Right atrium auricular region (tissue), 2 donors: ENCODE measurements at regions not wholly inside any gene's neighbourhood (a gene's known extent, or its start where the extent isn't known, plus 50 kb on each side); places are given as distances from the start of the nearest gene placed in this dataset.

Source experiments
- DNase-seq: peaks from one replicate; pipeline ENCODE4 v3.0.0-alpha.2; 2019; ENCODE audit warnings: low spot score
- H3K27ac ChIP-seq, 2 donors: fragments of 200-600 bp; sonication (generic); 1 replicate in 1 of 2; 2 replicates in 1 of 2; pipeline ENCODE4 v1.5.1; 2016 to 2019
- H3K27me3 ChIP-seq, 2 donors: fragments of 200-600 bp; sonication (generic); one replicate each; pipeline versions ENCODE4 v1.5.1 to v1.6.0; 2017 to 2019
- H3K36me3 ChIP-seq: fragments of 200-600 bp; sonication (generic); one replicate; pipeline ENCODE4 v1.5.1; 2016
- H3K4me1 ChIP-seq, 2 donors: fragments of 200-600 bp; sonication (generic); one replicate each; pipeline versions ENCODE4 v1.5.1 to v1.6.0; 2017 to 2019
- H3K4me3 ChIP-seq, 2 donors: fragments of 200-600 bp; sonication (generic); 1 replicate in 1 of 2; 2 replicates in 1 of 2; pipeline ENCODE4 v1.5.1; 2017 to 2019; ENCODE audit warnings: mild to moderate bottlenecking in 1 of 2, moderate library complexity in 1 of 2
- H3K9me3 ChIP-seq, 2 donors: fragments of 200-600 bp; sonication (generic); one replicate each; pipeline ENCODE4 v1.5.1; 2019
- TF ChIP-seq, protein P1 (sequence below), 2 donors: fragments of 200-600 bp; sonication (generic); IDR thresholded peaks; one replicate each; pipeline ENCODE4 v1.5.1; 2019; ENCODE audit warnings: antibody characterized with exemption in 2 of 2

DNA sequence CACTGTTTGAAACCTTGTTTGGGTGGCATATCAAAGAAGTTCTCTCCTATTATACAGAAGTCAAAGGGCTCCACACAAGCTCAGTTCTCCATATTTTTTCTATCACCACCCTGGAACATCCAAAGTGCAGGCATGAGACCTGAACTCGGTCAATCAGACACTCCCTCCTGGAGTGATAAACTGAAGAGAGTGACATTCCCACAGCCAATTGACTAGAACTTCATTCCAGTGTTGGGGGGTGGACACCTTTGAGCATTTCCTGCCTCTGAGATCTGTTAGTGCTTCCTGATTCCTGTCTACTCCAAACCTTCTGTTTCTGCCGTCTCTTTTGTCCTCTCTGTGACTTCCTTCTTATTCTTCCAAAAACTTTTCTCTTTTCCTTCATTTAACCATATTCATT, 220.7 kb upstream of the NOX3 start:
- H3K9me3 ChIP-seq: no peaks in the 10 kb centered on the region
- H3K4me3 ChIP-seq: no peak overlapping the region
- H3K27ac ChIP-seq: no peak overlapping the region
- H3K4me1 ChIP-seq: no peaks in the 10 kb centered on the region
- H3K36me3 ChIP-seq: no peaks in the 10 kb centered on the region
- H3K27me3 ChIP-seq: no peaks in the 10 kb centered on the region
- no peak for DNase-seq
- TF ChIP-seq, protein P1, sequence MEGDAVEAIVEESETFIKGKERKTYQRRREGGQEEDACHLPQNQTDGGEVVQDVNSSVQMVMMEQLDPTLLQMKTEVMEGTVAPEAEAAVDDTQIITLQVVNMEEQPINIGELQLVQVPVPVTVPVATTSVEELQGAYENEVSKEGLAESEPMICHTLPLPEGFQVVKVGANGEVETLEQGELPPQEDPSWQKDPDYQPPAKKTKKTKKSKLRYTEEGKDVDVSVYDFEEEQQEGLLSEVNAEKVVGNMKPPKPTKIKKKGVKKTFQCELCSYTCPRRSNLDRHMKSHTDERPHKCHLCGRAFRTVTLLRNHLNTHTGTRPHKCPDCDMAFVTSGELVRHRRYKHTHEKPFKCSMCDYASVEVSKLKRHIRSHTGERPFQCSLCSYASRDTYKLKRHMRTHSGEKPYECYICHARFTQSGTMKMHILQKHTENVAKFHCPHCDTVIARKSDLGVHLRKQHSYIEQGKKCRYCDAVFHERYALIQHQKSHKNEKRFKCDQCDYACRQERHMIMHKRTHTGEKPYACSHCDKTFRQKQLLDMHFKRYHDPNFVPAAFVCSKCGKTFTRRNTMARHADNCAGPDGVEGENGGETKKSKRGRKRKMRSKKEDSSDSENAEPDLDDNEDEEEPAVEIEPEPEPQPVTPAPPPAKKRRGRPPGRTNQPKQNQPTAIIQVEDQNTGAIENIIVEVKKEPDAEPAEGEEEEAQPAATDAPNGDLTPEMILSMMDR (IDR thresholded peaks at IDR 0.05): no peak

GRCh38 chr6:155670655-155671054, 215.0 kb upstream of the NOX3 start:
- no peak for DNase-seq
- Histone ChIP-seq H3K27ac (no peak overlapping the region), H3K4me1 (no peaks in the 10 kb centered on the region), H3K36me3 (no peaks in the 10 kb centered on the region), H3K4me3 (no peak overlapping the region), H3K27me3 (no peaks in the 10 kb centered on the region), H3K9me3 (no peaks in the 10 kb centered on the region)
- TF ChIP-seq, protein P1 (IDR thresholded peaks at IDR 0.05): no peak

DNA sequence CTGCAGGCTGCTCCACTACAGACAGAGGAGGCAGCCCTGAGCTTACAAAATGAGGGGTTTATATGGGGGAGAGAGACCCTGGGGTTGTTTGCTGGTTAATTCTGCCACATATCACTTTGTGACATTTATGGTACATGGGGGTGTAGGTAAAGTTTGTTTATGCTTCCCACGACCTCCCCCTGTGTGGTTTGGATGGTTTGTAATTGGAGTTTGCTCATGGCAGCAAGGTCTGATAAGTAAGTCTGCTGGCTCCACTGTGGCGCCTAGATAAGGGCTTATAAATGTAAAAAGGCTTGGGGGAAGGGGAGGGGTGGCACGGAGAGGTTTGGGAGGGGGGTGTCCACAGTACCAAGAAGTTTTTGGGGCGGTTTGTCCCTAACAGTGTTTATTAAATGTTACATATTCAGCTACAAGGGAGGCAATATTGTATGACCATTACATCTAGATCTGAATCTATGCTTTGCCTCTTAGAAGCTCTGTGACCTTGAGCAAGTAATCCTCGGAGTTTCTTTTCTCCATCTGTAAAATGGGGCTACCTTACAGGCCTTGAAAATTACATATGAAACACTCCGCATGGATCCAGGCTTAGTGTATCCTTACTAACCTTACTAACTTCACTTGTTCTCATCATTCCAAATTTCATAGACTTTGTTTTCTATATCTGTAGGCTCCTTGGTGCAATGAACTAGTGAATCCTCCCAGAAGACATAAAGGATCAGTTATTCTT, 204.8 kb upstream of the NOX3 start:
- no peaks in the 10 kb centered on the region for H3K4me1 ChIP-seq
- no peak overlapping the region for H3K27ac ChIP-seq
- H3K9me3 ChIP-seq: no peaks in the 10 kb centered on the region

GRCh38 chr6:155656024-155656423, 200.4 kb upstream of the NOX3 start:
- H3K4me1 ChIP-seq: no peaks in the 10 kb centered on the region
- no peak for DNase-seq
- TF ChIP-seq, protein P1 (IDR thresholded peaks at IDR 0.05): no peak
- no peak overlapping the region for H3K4me3 ChIP-seq
- no peak overlapping the region for H3K27ac ChIP-seq
- peaks cover 0 to 11% of the 10 kb centered on the region in 2 donors for H3K9me3 ChIP-seq
- H3K27me3 ChIP-seq: no peaks in the 10 kb centered on the region
- no peaks in the 10 kb centered on the region for H3K36me3 ChIP-seq

More for the DNA sequence above, 204.8 kb upstream of the NOX3 start:
- H3K27me3 ChIP-seq: no peaks in the 10 kb centered on the region
- TF ChIP-seq, protein P1 (IDR thresholded peaks at IDR 0.05): no peak
- no peaks in the 10 kb centered on the region for H3K36me3 ChIP-seq
- no peak overlapping the region for H3K4me3 ChIP-seq
- DNase-seq: no peak

DNA sequence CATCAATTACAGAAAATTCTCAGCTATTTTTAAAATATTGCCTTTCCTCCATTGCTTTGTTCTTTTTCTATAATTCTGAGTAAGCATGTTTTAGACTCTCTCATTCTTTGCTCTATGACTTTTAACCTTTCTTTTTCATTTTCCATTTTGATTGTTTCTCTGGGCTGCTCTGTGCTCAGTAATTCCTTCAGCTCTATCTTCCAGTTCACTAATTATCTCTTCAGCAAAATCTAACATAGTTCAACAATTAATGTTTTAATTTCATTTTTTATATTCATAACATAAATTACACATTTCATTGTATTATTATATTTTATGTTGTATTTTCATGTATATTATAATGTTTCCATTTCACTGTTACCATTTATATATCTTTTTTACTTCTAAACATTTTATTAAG, 198.8 kb upstream of the NOX3 start:
- Histone ChIP-seq H3K4me3 (no peak overlapping the region), H3K9me3 (peaks cover 0 to 11% of the 10 kb centered on the region in 2 donors), H3K27me3 (no peaks in the 10 kb centered on the region), H3K4me1 (no peaks in the 10 kb centered on the region), H3K27ac (no peak overlapping the region), H3K36me3 (no peaks in the 10 kb centered on the region)
- TF ChIP-seq, protein P1 (IDR thresholded peaks at IDR 0.05): no peak
- DNase-seq: no peak

GRCh38 chr6:155648301-155648700, 192.7 kb upstream of the NOX3 start:
- no peak overlapping the region for H3K4me3 ChIP-seq
- no peak for DNase-seq
- H3K9me3 ChIP-seq: no peaks in the 10 kb centered on the region
- H3K27ac ChIP-seq: no peak overlapping the region
- TF ChIP-seq, protein P1 (IDR thresholded peaks at IDR 0.05): no peak
- no peaks in the 10 kb centered on the region for H3K36me3 ChIP-seq
- H3K27me3 ChIP-seq: no peaks in the 10 kb centered on the region
- peaks cover 0 to 6% of the 10 kb centered on the region in 2 donors for H3K4me1 ChIP-seq
